ENCODE measurements at regions not wholly inside any gene's neighbourhood (a gene's known extent, or its start where the extent isn't known, plus 50 kb on each side); places are given as distances from the start of the nearest gene placed in this dataset.

- no peaks in the 10 kb centered on the region for H3K36me3 ChIP-seq
- DNase-seq (no peak), ATAC-seq (no peak)
- no peak for TF ChIP-seq CTCF (IDR thresholded peaks at IDR 0.05)
- no peaks in the 10 kb centered on the region for H3K27me3 ChIP-seq
- H3K27ac ChIP-seq: no peak overlapping the region
- 81 to 91% methylated on average over 2 of the region's 2 CpGs for WGBS, 2 donors
- H3K4me3 ChIP-seq: no peak overlapping the region
- intact Hi-C loops (cut with DNase I): loop anchor here in 1 of 10 donors (5.0 kb wide), 1 partner anchor 1187 kb away; no protein-coding TSS in a partner anchor
- H3K9me3 ChIP-seq: peaks cover 0 to 9% (median 3%) of the 10 kb centered on the region in 11 donors
- no peaks in the 10 kb centered on the region for H3K4me1 ChIP-seq
These were observed 246.2 kb downstream of the MSRB3 start for GRCh38 chr12:65524666-65525065.

- Histone ChIP-seq H3K36me3 (no peaks in the 10 kb centered on the region), H3K4me3 (no peak overlapping the region), H3K27me3 (no peaks in the 10 kb centered on the region), H3K27ac (no peak overlapping the region), H3K9me3 (peaks cover 0 to 9% (median 3%) of the 10 kb centered on the region in 11 donors), H3K4me1 (no peaks in the 10 kb centered on the region)
- no peak for ATAC-seq
- intact Hi-C loops (cut with DNase I): loop anchor here in 1 of 10 donors (5.0 kb wide), 1 partner anchor 1188 kb away; no protein-coding TSS in a partner anchor
- WGBS, 2 donors: 91 to 93% methylated on average over 3 of the region's 3 CpGs
- DNase-seq: no peak
- no peak for TF ChIP-seq CTCF (IDR thresholded peaks at IDR 0.05)
These were observed 247.1 kb downstream of the MSRB3 start for GRCh38 chr12:65525491-65526141.

GRCh38 chr12:65526311-65526710 lies 247.8 kb downstream of the MSRB3 start:
- intact Hi-C loops (cut with DNase I): loop anchor here in 1 of 10 donors (5.0 kb wide), 1 partner anchor 1189 kb away; no protein-coding TSS in a partner anchor
- Histone ChIP-seq H3K9me3 (peaks cover 0 to 9% (median 3%) of the 10 kb centered on the region in 11 donors), H3K27me3 (no peaks in the 10 kb centered on the region), H3K36me3 (no peaks in the 10 kb centered on the region), H3K27ac (no peak overlapping the region), H3K4me3 (no peak overlapping the region), H3K4me1 (no peaks in the 10 kb centered on the region)
- DNase-seq: no peak
- TF ChIP-seq CTCF (IDR thresholded peaks at IDR 0.05): no peak
- no peak for ATAC-seq
- WGBS, 2 donors: 78 to 79% methylated on average over 2 of the region's 2 CpGs

- H3K9me3 ChIP-seq: peaks cover 0 to 9% (median 3%) of the 10 kb centered on the region in 11 donors
- 96 to 98% methylated on average over 3 of the region's 3 CpGs for WGBS, 2 donors
- intact Hi-C loops (cut with DNase I): loop anchor here in 1 of 10 donors (5.0 kb wide), 1 partner anchor 1191 kb away; no protein-coding TSS in a partner anchor
- no peaks in the 10 kb centered on the region for H3K36me3 ChIP-seq
- ATAC-seq: no peak
- no peak for DNase-seq
- no peaks in the 10 kb centered on the region for H3K27me3 ChIP-seq
- H3K4me3 ChIP-seq: no peak overlapping the region
- no peak overlapping the region for H3K27ac ChIP-seq
- peaks cover 0 to 7% (median 0%) of the 10 kb centered on the region in 9 donors for H3K4me1 ChIP-seq
- TF ChIP-seq CTCF (IDR thresholded peaks at IDR 0.05): no peak
These were observed 249.6 kb downstream of the MSRB3 start for GRCh38 chr12:65528127-65528526.

All from heart right ventricle (tissue), 16 donors.